NCI-H524 treated with DMSO at 0.1 percent for 48 hours (cell line): ENCODE measurements at regions not wholly inside any gene's neighbourhood (a gene's known extent, or its start where the extent isn't known, plus 50 kb on each side); places are given as distances from the start of the nearest gene placed in this dataset.
"Not testable (repeated sequence)": the region's sequence is repeated elsewhere in the genome, so short reads cannot be mapped to it uniquely, and the experiment has no call there.

Source experiments
- DNase-seq: peaks from one replicate; lab custom pipeline; 2025; lab: John Stamatoyannopoulos, UW

GRCh38 chr22:47488131-47488530, 725.7 kb downstream of the TBC1D22A start:
- not testable (repeated sequence) for DNase-seq

DNA sequence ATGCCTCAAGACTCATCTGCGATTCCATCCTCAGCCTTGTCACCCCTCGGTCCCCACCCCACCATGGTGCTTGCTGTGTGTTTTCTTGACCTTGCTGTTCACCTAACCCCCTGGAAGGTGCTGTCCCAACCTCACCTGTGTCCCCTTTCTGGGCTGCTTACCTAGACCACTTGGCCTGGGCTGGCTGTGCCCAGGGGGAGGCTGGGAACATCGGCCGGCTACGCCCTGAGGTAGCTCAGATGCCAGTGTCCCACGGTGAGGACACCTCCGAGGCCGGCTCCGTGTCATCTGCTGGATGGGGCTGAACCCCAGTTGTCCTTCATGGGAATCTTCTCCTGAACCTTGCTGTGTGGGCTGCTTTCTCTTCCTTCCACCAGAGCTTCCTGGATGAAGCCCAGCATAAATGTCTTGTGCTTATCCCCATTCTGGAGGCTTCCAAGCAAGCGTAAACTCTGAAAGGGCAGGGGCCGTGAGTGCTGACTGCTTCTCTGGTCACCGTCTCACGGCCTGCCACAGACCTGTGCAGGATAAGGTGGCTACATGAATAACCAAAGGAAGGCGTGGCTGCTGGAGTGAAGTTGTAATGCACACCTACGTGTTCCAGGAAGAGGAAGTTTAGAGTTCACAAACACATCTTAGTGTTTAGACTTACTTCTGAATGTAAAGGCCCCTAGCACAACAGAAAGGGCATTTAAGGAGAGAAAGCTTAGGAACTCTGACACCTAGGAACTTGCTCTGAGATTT, 724.3 kb downstream of the TBC1D22A start:
- no peak for DNase-seq

DNA sequence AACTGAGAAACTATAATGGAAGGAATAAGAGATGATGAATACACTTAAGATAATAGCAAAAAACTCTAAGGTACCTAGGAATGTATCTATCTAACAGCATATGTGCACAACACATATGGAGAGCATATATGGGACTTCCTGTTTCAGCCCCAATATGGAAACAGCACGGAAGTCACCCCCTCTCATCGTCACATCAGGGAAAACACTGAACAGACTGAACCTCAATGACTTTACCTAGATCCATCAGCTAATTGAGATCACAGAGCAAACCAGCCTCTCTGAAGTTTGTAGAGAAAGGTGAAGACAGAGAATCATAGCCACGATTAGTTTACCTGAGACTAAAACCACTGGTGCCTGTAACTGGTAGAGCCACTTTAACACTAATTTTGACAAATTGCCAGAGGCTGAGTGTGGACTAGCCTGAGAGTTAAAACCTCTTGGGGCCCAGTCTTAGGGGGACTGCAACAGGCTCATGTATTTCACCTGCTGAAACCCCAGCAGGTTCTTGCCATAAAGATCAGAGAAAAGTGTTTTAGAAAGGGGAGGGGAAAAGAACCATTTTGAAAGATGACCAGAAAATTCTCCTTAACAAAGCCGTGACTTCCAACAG, 722.6 kb downstream of the TBC1D22A start:
- DNase-seq = no peak

DNA sequence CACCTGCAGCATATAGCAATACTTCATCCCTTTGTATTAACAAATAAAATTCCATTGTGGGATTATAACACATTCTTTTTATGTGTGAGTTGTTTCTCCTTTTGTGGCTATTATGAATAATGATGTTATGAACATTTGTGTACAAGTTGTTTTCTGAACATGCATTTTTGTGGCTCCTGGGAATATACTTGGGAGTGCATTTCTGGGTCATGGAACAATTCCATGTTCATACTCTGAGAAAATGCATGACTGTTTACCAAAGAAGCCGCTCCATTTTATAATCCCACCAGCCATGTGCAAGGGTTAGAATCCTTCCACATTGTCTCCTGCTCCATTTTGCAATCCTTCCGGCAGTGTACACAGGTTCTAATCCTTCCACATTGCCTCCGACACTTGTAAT, 713.8 kb downstream of the TBC1D22A start:
- no peak for DNase-seq

GRCh38 chr22:47474895-47475294, 712.4 kb downstream of the TBC1D22A start:
- DNase-seq = no peak

- DNase-seq = no peak
Measured at GRCh38 chr22:47474464-47474863, 712.0 kb downstream of the TBC1D22A start.

DNA sequence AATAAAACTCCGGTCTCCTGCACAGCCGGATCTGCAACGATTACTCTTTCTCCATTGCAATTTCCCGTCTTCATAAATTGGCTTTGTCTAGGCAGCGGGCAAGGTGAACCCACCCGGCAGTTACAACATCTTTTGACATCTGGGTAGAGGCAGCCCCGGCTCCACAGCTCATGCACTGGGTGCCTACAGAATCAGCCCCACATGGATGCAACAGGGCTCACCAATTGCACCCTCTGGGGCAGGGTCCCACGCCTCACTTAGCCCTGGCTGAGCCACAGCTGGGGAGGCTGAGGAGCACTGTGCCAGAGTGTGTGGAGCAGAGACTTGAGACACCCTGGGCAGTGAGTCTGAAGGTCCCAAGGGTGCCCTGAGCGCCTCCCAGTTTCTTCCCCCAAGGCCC, 710.2 kb downstream of the TBC1D22A start:
- no peak for DNase-seq

GRCh38 chr22:47471406-47471805, 709.0 kb downstream of the TBC1D22A start:
- no peak for DNase-seq

GRCh38 chr22:47465809-47466208, 703.4 kb downstream of the TBC1D22A start:
- no peak for DNase-seq

GRCh38 chr22:47465222-47465621, 702.8 kb downstream of the TBC1D22A start:
- no peak for DNase-seq

DNA sequence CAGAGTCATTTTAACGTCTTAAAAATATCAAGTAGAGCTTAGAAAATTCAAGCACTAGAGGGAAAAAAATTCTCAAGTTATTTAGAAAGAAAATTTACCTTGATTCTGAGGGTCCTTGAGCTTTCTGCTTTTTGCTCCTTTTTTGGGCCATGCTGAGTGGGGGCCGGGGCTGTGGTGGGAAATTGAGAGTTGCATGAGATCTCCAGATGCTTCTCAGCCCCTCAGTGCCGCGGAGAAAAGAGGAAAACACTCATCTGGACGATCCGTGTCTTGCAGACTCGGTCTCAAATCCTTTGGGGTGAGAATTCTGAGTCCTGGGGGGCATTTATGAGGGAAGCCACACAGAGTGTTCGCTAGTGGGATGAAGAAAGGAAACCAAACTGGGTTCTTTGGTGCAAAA, 700.8 kb downstream of the TBC1D22A start:
- DNase-seq = no peak

DNA sequence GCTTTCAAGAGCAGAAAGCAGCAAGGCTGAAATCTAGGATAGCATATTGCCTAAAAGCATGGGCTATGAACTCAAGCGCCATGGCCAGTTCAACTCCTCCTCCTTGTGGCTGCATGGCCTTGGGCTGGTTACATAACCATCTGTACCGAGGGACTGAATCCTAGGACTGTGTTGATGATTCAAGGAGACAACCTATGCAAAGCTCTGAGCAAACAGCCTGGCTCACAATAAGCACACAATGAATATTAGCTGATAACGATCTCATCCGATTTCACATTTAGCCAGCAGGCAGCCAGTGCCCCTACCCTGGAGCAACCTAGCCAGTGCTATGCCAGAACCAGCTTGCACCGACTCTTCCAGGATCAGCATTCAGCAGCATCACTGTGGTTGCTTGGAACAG, 698.4 kb downstream of the TBC1D22A start:
- DNase-seq = no peak

- no peak for DNase-seq
Measured at GRCh38 chr22:47460176-47460575, 697.7 kb downstream of the TBC1D22A start.

DNA sequence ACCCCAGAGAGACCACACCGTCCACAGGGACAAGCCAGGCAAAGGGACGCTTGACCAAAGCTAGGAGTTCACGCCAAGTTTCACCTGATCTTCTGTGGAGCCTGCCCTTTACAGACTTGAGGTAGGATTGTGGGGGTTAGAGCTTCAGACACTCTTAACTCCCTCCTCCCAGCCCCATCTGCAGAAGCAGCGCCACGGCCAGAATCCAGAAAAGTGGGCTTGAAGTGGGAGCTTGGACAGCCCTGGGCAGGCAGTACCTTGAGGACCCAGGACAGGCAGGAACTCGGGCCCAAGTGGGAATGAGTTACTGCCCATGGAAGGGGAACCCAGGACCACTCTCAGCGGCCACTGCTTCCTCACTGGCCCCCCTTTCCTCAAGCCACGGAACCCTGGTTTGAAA, 695.9 kb downstream of the TBC1D22A start:
- no peak for DNase-seq

GRCh38 chr22:47457509-47458300, 695.3 kb downstream of the TBC1D22A start:
- no peak for DNase-seq

DNA sequence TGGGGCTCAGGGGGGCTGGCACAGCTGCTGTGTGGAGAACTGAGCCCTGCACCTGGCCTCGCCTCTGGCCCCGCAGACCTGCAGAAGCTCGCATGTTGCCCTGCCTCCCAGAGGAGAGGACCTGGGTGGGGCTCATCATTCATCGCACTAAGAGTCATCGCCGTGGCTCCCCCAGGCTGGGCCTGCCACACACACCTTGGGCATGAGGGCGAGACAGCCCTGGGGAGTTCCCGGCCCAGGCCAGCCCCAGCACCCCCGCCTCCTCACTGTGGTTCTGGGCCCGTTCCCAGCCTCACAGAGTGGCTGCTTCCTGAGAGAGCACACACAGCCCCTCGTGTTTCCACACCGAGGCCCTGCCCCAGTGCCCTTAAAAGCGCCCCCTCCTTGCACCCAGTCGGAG, 694.6 kb downstream of the TBC1D22A start:
- no peak for DNase-seq

DNA sequence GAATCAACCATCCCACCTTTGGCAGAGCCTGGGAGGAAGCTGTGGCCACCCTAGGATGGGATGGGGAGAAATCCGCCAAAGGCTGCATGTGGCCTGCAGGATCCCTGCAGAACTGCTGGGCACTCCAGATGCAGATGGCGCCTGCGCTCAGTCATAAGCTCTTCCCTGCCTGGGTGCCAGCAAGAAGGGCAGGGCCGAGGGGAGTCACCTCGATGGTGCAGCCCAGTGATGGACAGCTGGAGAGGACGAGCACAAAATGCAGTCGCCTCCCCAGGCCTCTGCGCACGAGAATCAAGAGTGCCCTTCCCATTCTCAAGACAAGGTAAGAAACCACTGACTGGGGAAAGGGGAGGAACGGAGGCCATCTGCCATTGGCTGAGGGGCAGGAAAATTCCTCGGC, 693.6 kb downstream of the TBC1D22A start:
- DNase-seq = no peak

DNA sequence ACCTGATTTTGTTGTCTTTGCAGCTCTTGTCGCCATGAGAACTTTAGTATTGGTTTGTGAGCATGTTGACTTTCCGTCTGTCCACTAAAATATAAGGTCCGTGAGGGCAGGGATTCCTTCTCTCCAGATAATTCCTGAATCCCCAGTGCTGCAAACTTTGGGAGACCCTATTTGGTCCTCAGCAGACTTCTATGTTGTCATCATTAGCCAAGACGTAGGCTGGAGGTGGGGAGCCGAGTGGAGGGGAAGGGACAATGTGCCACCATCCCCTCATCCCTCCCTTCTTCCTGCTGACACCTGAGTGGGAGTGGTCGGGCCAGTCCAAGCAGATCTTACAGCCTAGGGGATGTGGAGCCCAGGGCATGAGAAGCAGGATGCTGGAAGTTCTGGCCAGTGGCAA, 690.6 kb downstream of the TBC1D22A start:
- no peak for DNase-seq

DNA sequence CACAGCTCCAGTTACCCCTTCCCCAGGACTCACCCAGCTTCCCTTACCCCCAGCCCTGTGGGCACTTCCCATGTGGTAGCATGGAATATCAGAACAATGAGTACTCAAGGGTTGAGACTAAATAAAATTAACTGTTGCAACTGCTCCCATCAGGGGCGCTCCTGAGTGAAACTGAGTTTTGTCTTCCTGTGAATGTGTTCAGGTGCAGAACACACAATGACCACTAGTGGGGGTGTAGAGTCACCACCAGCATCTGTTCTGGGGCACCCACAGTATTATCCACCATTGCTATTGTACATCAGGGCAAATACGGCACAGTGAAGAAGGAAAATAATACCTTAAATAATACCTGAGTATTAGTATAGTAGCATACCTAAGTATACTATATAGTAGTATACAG, 689.7 kb downstream of the TBC1D22A start:
- no peak for DNase-seq

- DNase-seq = no peak
Measured at GRCh38 chr22:47450876-47451475, 688.5 kb downstream of the TBC1D22A start.

DNA sequence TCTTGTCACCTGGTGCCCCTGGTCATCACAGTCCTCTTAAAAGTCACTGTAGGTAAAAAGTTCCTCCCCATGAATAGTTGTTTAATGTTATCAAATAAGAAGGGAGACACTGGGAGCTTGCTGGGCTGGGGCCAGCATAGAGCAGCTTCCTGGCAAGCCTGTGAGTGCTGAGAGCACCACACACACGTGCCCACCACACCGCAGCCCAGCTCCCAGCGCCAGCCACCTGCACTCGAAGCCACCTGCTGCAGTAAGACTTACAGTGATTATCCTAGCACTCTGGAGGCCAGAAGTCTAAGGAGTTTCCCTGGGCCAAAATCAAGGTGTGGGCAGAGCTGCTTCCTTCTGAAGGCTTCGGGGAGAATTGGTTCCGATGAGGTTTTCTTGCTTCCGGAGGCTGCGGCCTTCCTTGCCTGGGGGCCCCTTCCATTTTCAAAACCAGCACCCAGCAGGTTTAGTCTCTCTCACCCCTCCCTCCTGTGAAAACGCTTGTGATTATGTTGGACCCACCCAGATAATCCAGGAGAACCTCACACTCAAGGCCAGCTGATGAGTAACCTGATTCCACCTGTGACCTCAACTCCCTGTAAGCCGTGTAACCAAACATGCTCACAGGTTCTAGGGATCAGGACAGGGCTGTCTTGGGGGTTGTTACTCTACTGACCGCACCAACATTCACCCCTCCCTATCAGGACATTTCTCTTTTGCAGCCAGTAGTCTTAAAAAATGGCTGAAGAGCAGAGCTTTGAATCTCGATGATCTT, 687.2 kb downstream of the TBC1D22A start:
- DNase-seq = no peak
